Activated naive CD4-positive, alpha-beta T cell treated with anti-CD3 and anti-CD28 coated beads, Interleukin-2, amount 50 U/mL, for 16 hours (primary cell): ENCODE measurements at regions not wholly inside any gene's neighbourhood (a gene's known extent, or its start where the extent isn't known, plus 50 kb on each side); places are given as distances from the start of the nearest gene placed in this dataset.
"Not testable (repeated sequence)": the region's sequence is repeated elsewhere in the genome, so short reads cannot be mapped to it uniquely, and the experiment has no call there.

Experiments used
- DNase-seq: peaks from one replicate; pipeline ENCODE4 v3.0.0-alpha.2; 2020

DNA sequence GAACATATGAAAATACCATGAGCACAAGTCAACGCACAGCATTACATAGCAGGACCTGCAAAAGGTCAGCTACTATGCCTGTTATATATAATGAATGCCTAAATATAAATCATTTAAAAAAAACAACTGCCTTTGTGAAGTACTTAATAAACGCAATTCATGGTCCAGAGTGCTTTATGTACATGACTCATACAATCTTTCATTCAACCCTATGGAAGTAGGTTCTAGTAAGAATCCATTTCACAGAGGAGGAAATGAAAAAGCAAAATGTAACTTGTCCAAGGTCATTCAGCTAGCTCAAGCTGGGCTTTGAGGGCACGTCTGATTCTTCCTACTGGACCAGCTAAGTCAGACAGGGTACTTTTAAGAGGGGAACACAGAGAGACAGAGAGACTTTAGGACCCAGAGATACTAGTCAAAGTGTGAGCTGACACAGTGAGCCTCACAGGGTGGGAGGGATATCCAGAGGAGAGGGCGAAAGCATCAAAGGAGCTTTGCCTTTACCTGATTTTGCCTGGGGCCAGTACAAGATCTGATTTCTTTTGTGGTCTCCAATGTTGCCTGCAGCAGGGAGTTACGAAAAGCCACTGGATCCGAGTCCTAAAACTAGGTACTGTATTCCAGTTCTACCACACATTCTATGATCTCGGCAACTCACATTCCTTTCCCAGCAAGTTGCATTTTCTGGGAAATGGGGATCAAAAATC, 83.4 kb upstream of the ZFHX3 start:
- DNase-seq = no peak

DNA sequence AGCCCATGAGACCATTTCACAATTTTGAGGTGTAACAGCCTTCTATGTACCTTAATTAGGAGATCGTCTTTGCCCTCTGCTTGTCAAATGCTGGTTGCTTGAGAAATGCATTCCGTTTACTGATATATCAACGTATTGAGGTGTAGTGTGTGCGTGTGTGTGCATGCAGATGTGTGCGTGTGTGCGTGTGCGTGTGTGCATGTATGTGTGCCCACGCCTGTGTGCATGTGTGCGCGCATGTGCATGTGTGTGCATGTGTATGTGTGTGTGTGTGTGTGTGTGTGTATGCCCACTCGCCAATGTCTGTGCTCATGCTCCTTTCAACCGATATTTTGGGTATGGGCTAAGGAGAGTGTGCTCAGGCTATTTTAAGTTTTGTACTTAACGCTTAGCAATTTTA, 81.5 kb upstream of the ZFHX3 start:
- DNase-seq = no peak

GRCh38 chr16:73126525-73126853, 78.6 kb upstream of the ZFHX3 start:
- no peak for DNase-seq

DNA sequence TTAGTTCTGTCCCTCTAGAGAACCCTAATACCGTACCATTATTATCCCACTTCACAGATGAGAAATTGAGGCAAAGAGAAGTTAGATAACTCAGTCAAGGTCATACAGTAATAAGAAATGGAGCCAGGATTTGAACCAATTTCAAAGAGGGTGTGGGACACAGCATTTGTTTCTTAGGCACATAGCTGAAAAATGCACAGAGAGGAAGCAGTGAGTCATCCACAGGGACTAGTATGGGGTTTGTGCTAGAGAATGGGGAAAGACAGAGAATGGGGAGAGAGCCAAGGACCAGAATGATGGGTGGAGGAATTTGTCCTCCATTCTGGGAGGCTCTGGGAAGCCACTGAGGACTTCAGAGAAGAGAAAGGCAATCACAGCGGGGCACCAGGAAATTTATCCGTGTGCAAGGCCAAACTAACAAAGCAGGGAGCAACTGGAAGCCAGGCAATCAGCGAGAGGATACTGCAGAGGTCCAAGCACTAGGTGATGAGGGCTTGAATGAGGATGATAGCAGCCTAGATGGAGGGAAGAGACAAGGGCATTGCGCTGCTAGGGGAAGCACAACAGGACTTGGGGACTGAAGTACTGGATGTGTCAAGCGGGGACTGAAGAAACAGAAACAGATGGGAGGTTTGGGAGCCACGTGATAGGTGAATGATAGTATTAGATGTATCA, 78.1 kb upstream of the ZFHX3 start:
- DNase-seq = no peak

DNA sequence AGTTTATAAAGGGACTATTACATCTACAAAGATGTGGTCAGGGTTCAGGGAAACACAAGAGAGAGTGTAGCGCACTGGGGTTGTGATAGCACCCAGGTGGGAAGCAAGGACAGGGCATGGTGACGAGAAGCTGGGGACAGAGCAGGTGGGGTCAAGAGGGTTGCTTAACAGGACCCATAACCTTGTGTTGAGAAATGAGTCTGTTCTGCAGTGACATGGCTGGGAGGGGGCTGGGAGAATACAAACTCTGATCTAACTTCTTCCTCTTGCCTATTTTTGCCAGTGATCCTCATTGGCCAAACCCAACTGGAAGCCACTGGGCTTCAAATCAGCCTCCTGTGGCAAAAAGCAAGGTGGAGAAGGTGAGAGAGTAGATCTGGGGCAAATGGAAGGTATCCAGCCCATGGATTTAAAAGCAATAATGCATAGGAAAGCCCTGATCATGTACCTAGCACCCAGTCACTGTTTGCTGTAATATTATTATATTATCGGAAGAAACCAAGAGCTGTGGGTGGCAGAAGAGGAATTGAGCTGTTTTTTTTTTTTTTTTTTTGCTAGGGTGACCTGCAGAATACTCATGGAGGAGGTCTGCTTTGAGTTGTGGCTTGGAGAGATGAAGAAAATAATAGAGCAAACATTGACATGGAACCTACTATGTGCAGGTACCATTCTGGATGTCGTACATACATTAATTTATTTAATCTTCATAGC, 76.9 kb upstream of the ZFHX3 start:
- DNase-seq = no peak

- no peak for DNase-seq
These were observed 76.2 kb upstream of the ZFHX3 start for GRCh38 chr16:73124097-73124652.

DNA sequence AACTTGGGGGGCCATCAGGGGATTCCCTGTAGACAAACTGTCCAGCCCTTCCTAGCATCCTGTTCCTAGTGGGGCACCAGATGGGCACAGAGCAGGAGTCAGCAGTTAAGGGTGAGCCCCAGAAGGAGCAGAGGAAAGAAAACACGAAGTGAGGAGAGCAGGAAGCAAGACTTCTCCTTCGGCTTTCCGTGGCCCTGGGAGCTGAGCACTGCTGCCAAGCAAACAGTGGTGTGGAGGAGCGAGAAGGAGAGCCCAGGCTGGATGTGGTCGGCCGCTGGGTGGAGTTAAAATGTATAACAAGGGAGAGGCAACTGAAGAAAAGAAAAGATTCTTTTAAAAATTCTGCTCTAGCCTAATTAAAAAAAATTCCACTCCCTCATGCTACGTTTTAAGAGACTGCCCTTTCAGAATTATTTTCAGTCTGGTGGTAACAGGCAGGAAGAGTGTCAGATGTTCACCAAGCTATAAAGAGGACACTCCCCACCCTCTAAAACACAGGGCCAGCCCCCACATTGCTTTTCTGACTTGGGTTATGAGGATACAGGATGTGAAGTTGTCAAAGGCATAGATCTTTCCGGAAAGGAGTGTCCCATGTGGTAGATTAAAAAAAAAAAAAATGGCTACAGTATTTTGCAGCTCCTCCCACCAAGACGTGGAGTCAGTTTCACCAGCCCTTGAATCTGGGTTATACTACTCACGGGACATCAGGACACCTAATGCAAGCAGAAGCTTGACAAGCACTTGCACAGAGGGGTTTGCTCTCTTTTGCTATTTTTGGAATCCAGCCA, 74.9 kb upstream of the ZFHX3 start:
- DNase-seq = no peak

- DNase-seq = no peak
These were observed 68.6 kb upstream of the ZFHX3 start for GRCh38 chr16:73116576-73116975.

- DNase-seq = no peak
These were observed 65.4 kb upstream of the ZFHX3 start for GRCh38 chr16:73113336-73113735.

GRCh38 chr16:73108195-73108963, 60.5 kb upstream of the ZFHX3 start:
- DNase-seq = no peak

- no peak for DNase-seq
These were observed 59.4 kb upstream of the ZFHX3 start for GRCh38 chr16:73107371-73107770.

DNA sequence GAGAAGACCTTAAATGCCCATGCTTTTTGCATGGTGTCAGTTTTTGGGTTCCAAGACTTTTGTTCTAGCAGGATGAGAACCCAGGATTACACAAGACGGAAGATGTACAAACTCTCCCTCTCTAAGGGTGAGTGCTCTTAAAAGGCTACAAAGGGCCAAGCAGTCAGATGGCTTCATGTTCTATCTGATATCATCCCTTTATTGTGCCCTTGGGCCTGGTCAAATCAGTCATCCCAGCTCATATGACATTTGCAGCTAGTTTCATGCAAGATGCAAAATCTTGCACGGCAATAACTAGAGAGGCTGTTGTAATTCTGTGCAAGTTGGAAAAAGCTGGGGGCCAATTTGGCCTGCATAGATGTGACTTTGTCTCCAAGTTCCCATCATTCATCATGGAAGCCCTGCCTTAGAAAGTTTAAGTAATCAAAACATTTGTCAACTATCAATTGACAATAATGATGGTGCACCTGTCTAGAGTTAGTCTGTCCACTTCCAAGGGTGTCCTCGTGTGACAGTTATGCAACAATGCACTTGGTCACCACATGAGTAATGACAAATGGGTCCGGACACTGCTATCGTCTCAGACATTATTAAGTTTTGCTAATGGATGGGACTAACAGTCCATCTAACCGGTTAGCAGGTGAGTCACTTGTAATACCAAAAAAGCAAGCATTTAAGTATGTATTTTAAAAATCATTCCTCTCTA, 58.6 kb upstream of the ZFHX3 start:
- DNase-seq = no peak

DNA sequence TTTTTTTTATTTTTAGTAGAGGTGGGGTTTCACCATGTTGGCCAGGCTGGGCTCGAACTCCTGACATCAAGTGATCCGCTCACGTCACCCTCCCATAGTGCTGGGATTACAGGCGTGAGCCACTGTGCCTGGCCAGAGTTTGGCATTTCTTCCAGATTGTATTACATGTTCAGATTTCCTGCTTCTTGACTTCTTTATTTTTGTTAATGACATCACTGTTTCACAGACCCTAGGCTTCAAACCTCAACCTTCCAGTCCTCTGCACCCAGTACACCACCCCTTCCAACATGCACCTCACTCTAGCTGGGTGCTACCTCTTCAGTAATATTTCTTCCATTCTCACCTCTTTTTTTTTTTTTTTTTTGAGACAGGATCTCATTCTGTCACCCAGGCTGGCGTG, 53.6 kb upstream of the ZFHX3 start:
- DNase-seq = no peak

DNA sequence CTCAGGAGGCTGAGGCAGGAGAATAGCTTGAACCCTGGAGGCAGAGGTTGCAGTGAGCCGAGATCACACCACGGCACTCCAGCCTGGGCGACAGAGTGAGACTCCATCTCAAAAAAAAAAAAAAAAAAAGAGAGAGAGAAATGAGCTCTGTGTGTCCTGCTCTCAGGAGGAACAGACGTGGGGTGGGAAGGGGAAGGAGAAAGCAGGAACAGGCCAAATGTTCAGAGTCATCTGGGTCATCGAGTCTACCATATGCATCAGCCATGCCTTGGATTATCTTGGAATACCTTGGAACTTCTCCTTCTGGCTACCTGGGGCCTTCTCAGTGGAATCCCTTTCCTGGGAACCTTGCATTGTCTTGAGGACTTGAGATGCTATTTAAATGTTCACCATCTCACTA, 51.7 kb upstream of the ZFHX3 start:
- DNase-seq = not testable (repeated sequence)
